ENCODE measurements at regions not wholly inside any gene's neighbourhood (a gene's known extent, or its start where the extent isn't known, plus 50 kb on each side); places are given as distances from the start of the nearest gene placed in this dataset.

GRCh38 chr4:178066338-178066941 lies 624.2 kb upstream of the AGA start:
- DNase-seq = no peak

- DNase-seq = no peak
These were observed 625.9 kb upstream of the AGA start for GRCh38 chr4:178068136-178068535.

GRCh38 chr4:178070163-178070562 lies 627.9 kb upstream of the AGA start:
- DNase-seq = no peak

- DNase-seq = no peak
These were observed 638.1 kb upstream of the AGA start for GRCh38 chr4:178080312-178080711.

- no peak for DNase-seq
These were observed 638.9 kb upstream of the AGA start for GRCh38 chr4:178081176-178081575.

GRCh38 chr4:178081896-178082295 lies 639.7 kb upstream of the AGA start:
- no peak for DNase-seq

- DNase-seq = no peak
These were observed 640.7 kb upstream of the AGA start for GRCh38 chr4:178082906-178083305.

- no peak for DNase-seq
These were observed 641.7 kb upstream of the AGA start for GRCh38 chr4:178083968-178084367.

- DNase-seq = no peak
These were observed 644.1 kb upstream of the AGA start for GRCh38 chr4:178086320-178086719.

GRCh38 chr4:178090640-178091411 lies 648.6 kb upstream of the AGA start:
- DNase-seq = no peak

- no peak for DNase-seq
These were observed 659.9 kb upstream of the AGA start for GRCh38 chr4:178102139-178102538.

GRCh38 chr4:178105242-178105641 lies 663.0 kb upstream of the AGA start:
- DNase-seq = no peak

- no peak for DNase-seq
These were observed 694.6 kb upstream of the AGA start for GRCh38 chr4:178136736-178137345.

- no peak for DNase-seq
These were observed 695.7 kb upstream of the AGA start for GRCh38 chr4:178137732-178138471.

GRCh38 chr4:178138491-178138890 lies 696.3 kb upstream of the AGA start:
- DNase-seq = no peak

- no peak for DNase-seq
These were observed 698.2 kb upstream of the AGA start for GRCh38 chr4:178140326-178140915.

GRCh38 chr4:178142724-178143123 lies 700.5 kb upstream of the AGA start:
- DNase-seq = peak; percentile 10

GRCh38 chr4:178148106-178148505 lies 705.9 kb upstream of the AGA start:
- peak; percentile 0 for DNase-seq

- no peak for DNase-seq
These were observed 723.2 kb upstream of the AGA start for GRCh38 chr4:178165251-178165950.

GRCh38 chr4:178165951-178166308 lies 723.7 kb upstream of the AGA start:
- no peak for DNase-seq

- DNase-seq = no peak
These were observed 731.5 kb upstream of the AGA start for GRCh38 chr4:178173771-178174170.

GRCh38 chr4:178174756-178175155 lies 732.5 kb upstream of the AGA start:
- DNase-seq = no peak

GRCh38 chr4:178185517-178185916 lies 743.3 kb upstream of the AGA start:
- no peak for DNase-seq
